COLO829 (cell line): ENCODE measurements at regions not wholly inside any gene's neighbourhood (a gene's known extent, or its start where the extent isn't known, plus 50 kb on each side); places are given as distances from the start of the nearest gene placed in this dataset.

ENCODE experiments used
- DNase-seq: peaks from one replicate; pipeline ENCODE4 v3.0.0; 2012; ENCODE audit warnings: low spot score

GRCh38 chr20:57896563-57896962, 186.7 kb upstream of the PMEPA1 start:
- DNase-seq = no peak

GRCh38 chr20:57896017-57896416, 186.2 kb upstream of the PMEPA1 start:
- no peak for DNase-seq

GRCh38 chr20:57895161-57895855, 185.5 kb upstream of the PMEPA1 start:
- no peak for DNase-seq

- no peak for DNase-seq
These were observed 184.7 kb upstream of the PMEPA1 start for GRCh38 chr20:57894522-57894921.

- DNase-seq = no peak
These were observed 184.3 kb upstream of the PMEPA1 start for GRCh38 chr20:57894096-57894495.

GRCh38 chr20:57893366-57893999, 183.7 kb upstream of the PMEPA1 start:
- no peak for DNase-seq

GRCh38 chr20:57892471-57892870, 182.7 kb upstream of the PMEPA1 start:
- DNase-seq = no peak

- DNase-seq = no peak
These were observed 181.2 kb upstream of the PMEPA1 start for GRCh38 chr20:57891014-57891413.

- no peak for DNase-seq
These were observed 180.5 kb upstream of the PMEPA1 start for GRCh38 chr20:57890202-57890800.

- DNase-seq = no peak
These were observed 178.8 kb upstream of the PMEPA1 start for GRCh38 chr20:57888591-57888990.

GRCh38 chr20:57884956-57885355, 175.1 kb upstream of the PMEPA1 start:
- DNase-seq = no peak

GRCh38 chr20:57883761-57884160, 173.9 kb upstream of the PMEPA1 start:
- DNase-seq = no peak

- no peak for DNase-seq
These were observed 173.4 kb upstream of the PMEPA1 start for GRCh38 chr20:57883224-57883623.

GRCh38 chr20:57882451-57883161, 172.8 kb upstream of the PMEPA1 start:
- no peak for DNase-seq

- no peak for DNase-seq
These were observed 171.9 kb upstream of the PMEPA1 start for GRCh38 chr20:57881466-57882385.

GRCh38 chr20:57880571-57880892, 170.7 kb upstream of the PMEPA1 start:
- DNase-seq = no peak

GRCh38 chr20:57879779-57880570, 170.2 kb upstream of the PMEPA1 start:
- DNase-seq = no peak

GRCh38 chr20:57879437-57879778, 169.6 kb upstream of the PMEPA1 start:
- no peak for DNase-seq

GRCh38 chr20:57878786-57879424, 169.1 kb upstream of the PMEPA1 start:
- DNase-seq = no peak

GRCh38 chr20:57877995-57878394, 168.2 kb upstream of the PMEPA1 start:
- DNase-seq = no peak
